Ishikawa (cell line): ENCODE measurements at regions not wholly inside any gene's neighbourhood (a gene's known extent, or its start where the extent isn't known, plus 50 kb on each side); places are given as distances from the start of the nearest gene placed in this dataset.

Experiments
- CEBPB ChIP-seq: IDR thresholded peaks from 2 replicates; pipeline ENCODE4 v1.6.1; 2012
- CREB1 ChIP-seq: IDR thresholded peaks from 2 replicates; pipeline ENCODE4 v1.6.1; 2012; ENCODE audit warnings: low read depth
- EGR1 ChIP-seq: IDR thresholded peaks from 2 replicates; pipeline ENCODE4 v1.6.1; 2012
- EP300 ChIP-seq: IDR thresholded peaks from 2 replicates; pipeline ENCODE4 v1.6.1; 2012; ENCODE audit warnings: borderline replicate concordance
- FOXM1 ChIP-seq: IDR thresholded peaks from 2 replicates; pipeline ENCODE4 v1.6.1; 2012; ENCODE audit warnings: low read depth, borderline replicate concordance
- MAX ChIP-seq: IDR thresholded peaks from 2 replicates; pipeline ENCODE4 v1.6.1; 2012
- NFIC ChIP-seq: IDR thresholded peaks from 2 replicates; pipeline ENCODE4 v1.6.1; 2012
- RAD21 ChIP-seq: IDR thresholded peaks from 2 replicates; pipeline ENCODE4 v1.6.1; 2012; ENCODE audit warnings: low read depth
- REST ChIP-seq: IDR thresholded peaks from 2 replicates; pipeline ENCODE4 v1.6.1; 2012; ENCODE audit warnings: low read depth, mild to moderate bottlenecking
- TAF1 ChIP-seq: IDR thresholded peaks from 2 replicates; pipeline ENCODE4 v1.6.1; 2012; ENCODE audit warnings: low read depth, mild to moderate bottlenecking
- TCF12 ChIP-seq: IDR thresholded peaks from 2 replicates; pipeline ENCODE4 v1.6.1; 2012; ENCODE audit warnings: low read depth
- TEAD4 ChIP-seq: IDR thresholded peaks from 2 replicates; pipeline ENCODE4 v1.6.1; 2012
- USF1 ChIP-seq: IDR thresholded peaks from 2 replicates; pipeline ENCODE4 v1.6.1; 2012
- YY1 ChIP-seq: IDR thresholded peaks from 2 replicates; pipeline ENCODE4 v1.6.1; 2012; ENCODE audit warnings: low read depth
- ZBTB7A ChIP-seq: IDR thresholded peaks from 2 replicates; pipeline ENCODE4 v1.6.1; 2012; ENCODE audit warnings: low read depth

DNA sequence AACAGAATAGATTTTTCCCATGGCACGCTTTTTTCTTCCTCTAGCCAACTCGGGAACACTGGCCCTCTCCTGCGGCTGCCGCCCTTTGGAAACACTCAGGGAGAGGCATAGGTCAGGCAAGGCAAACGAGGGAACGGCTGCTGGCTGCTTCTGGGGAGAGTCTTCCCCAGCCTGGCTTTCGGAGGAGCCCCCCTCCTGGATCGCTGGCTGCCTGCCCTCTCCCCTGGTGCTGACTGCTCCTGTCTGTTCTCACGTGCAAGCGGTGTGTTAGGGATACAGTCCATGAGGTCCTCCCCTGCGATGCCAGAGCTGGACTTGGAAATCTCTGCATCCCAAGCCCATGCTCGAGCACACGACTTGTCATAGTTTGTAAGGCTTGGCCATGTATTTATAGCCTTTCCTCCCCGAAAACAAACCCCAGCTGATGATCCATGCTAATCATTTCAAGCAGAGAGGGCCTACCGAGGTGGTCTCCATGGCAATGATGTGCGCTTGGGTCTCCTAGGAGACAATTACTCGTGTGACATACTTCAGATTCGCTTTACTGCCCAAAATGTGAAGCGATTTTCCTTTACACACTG lies 315.6 kb upstream of the ATP10A start:
- no peak for TF ChIP-seq CREB1
- TF ChIP-seq EP300 = no peak
- no peak for TF ChIP-seq NFIC
- TF ChIP-seq TAF1 = no peak
- no peak for TF ChIP-seq TCF12
- TF ChIP-seq EGR1 = no peak
- TF ChIP-seq TEAD4 = no peak
- no peak for TF ChIP-seq RAD21
- no peak for TF ChIP-seq REST
- TF ChIP-seq ZBTB7A = no peak
- no peak for TF ChIP-seq FOXM1
- no peak for TF ChIP-seq MAX

DNA sequence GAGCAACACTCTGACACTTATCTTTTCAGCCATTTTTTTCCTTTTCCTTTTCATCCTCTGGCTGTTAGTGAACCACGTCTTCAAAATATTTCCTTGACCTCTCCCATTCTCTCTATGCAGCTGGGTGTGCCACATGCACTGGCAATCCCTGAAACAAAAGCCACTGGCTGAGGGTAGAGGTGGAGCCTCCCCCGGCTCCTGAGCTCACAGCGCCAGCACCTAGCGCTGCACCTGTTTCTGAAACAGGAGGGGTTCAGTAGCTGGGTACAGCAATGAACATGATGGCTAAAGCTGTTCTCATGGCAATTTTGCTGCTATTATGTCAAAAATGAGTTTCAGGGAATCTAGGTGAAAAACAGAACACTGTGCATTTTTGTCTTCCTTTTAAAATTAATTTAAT lies 314.7 kb upstream of the ATP10A start:
- no peak for TF ChIP-seq RAD21
- no peak for TF ChIP-seq REST
- no peak for TF ChIP-seq TCF12
- TF ChIP-seq CEBPB = no peak
- TF ChIP-seq NFIC = no peak
- TF ChIP-seq TAF1 = no peak
- no peak for TF ChIP-seq ZBTB7A
- no peak for TF ChIP-seq CREB1
- no peak for TF ChIP-seq TEAD4
- no peak for TF ChIP-seq FOXM1
- no peak for TF ChIP-seq EGR1
- no peak for TF ChIP-seq USF1
- TF ChIP-seq YY1 = no peak
- no peak for TF ChIP-seq EP300
- no peak for TF ChIP-seq MAX

GRCh38 chr15:26176831-26177230 lies 313.7 kb upstream of the ATP10A start:
- no peak for TF ChIP-seq TAF1
- no peak for TF ChIP-seq TCF12
- TF ChIP-seq EP300 = no peak
- TF ChIP-seq FOXM1 = no peak
- TF ChIP-seq YY1 = no peak
- TF ChIP-seq CREB1 = no peak
- no peak for TF ChIP-seq TEAD4
- no peak for TF ChIP-seq ZBTB7A
- TF ChIP-seq USF1 = no peak
- TF ChIP-seq EGR1 = no peak
- TF ChIP-seq REST = no peak
- TF ChIP-seq CEBPB = no peak
- no peak for TF ChIP-seq NFIC
- TF ChIP-seq MAX = no peak
- no peak for TF ChIP-seq RAD21

- TF ChIP-seq EP300 (no peak), RAD21 (no peak), TCF12 (no peak), MAX (no peak), NFIC (no peak), REST (no peak), TEAD4 (no peak), CEBPB (no peak), FOXM1 (no peak), CREB1 (no peak), YY1 (no peak), USF1 (no peak), EGR1 (no peak), ZBTB7A (no peak), TAF1 (no peak)
These were observed 308.1 kb upstream of the ATP10A start for GRCh38 chr15:26171266-26171665.
